Suprapubic skin (tissue), 4 donors: ENCODE measurements at regions not wholly inside any gene's neighbourhood (a gene's known extent, or its start where the extent isn't known, plus 50 kb on each side); places are given as distances from the start of the nearest gene placed in this dataset.

ENCODE experiments used
- DNase-seq, 2 donors: peaks; one replicate each; pipeline ENCODE4 v3.0.0-alpha.2; 2019; ENCODE audit warnings: low spot score in 2 of 2
- H3K27ac ChIP-seq: fragments of 200-600 bp; sonication (generic); one replicate; pipeline ENCODE4 v1.5.1; 2019
- H3K27me3 ChIP-seq: fragments of 200-600 bp; sonication (generic); one replicate; pipeline ENCODE4 v1.5.1; 2019
- H3K36me3 ChIP-seq: fragments of 200-600 bp; sonication (generic); one replicate; pipeline ENCODE4 v1.5.1; 2019
- H3K4me1 ChIP-seq: fragments of 200-600 bp; sonication (generic); one replicate; pipeline ENCODE4 v1.5.1; 2019
- H3K4me3 ChIP-seq: fragments of 200-600 bp; sonication (generic); one replicate; pipeline ENCODE4 v1.5.1; 2019; ENCODE audit warnings: mild to moderate bottlenecking
- H3K9me3 ChIP-seq: fragments of 200-600 bp; sonication (generic); one replicate; pipeline ENCODE4 v1.5.1; 2019
- CTCF ChIP-seq, 2 donors: fragments of 200-600 bp in 1 of 2; fragments of 450-650 bp in 1 of 2; sonication (generic) in 1 of 2; IDR thresholded peaks; one replicate each; pipeline ENCODE4 v1.5.1; 2016 to 2019; ENCODE audit warnings: antibody characterized with exemption in 2 of 2, mild to moderate bottlenecking in 1 of 2, moderate library complexity in 1 of 2
- EP300 ChIP-seq: sonication (generic); formaldehyde crosslinking; IDR thresholded peaks from one replicate; pipeline ENCODE4 v1.6.1; 2017; ENCODE audit warnings: antibody characterized with exemption
- POLR2A ChIP-seq, 2 donors: fragments of 450-650 bp; IDR thresholded peaks; one replicate each; pipeline ENCODE4 v1.6.1; 2017; ENCODE audit warnings: antibody characterized with exemption in 2 of 2, mild to moderate bottlenecking in 2 of 2, moderate library complexity in 2 of 2
- POLR2AphosphoS5 ChIP-seq, 3 donors: sonication (generic); formaldehyde crosslinking; IDR thresholded peaks; one replicate each; pipeline ENCODE4 v1.6.1; 2017; ENCODE audit warnings: antibody characterized with exemption in 3 of 3
- WGBS: methylation state at CpG from one replicate; pipeline ENCODE4 v1.1.5; 2018; 5-methylcytosine and 5-hydroxymethylcytosine counted together

GRCh38 chr9:86562691-86563090 lies 208.5 kb upstream of the TUT7 start:
- Histone ChIP-seq H3K27me3 (no peaks in the 10 kb centered on the region), H3K9me3 (no peaks in the 10 kb centered on the region), H3K27ac (no peak overlapping the region), H3K4me3 (no peak overlapping the region), H3K36me3 (no peaks in the 10 kb centered on the region), H3K4me1 (peaks cover 4% of the 10 kb centered on the region)
- DNase-seq, result no peak
- TF ChIP-seq CTCF (IDR thresholded peaks at IDR 0.05) (no peak), POLR2AphosphoS5 (IDR thresholded peaks at IDR 0.05) (no peak), EP300 (no peak), POLR2A (IDR thresholded peaks at IDR 0.05) (no peak)
- 52% methylated on average over 5 of the region's 5 CpGs for WGBS

- 74% methylated on average over 3 of the region's 3 CpGs for WGBS
- peaks cover 4% of the 10 kb centered on the region for H3K4me1 ChIP-seq
- H3K27ac ChIP-seq, result no peak overlapping the region
- no peak for DNase-seq
- no peak overlapping the region for H3K4me3 ChIP-seq
- no peaks in the 10 kb centered on the region for H3K27me3 ChIP-seq
- no peaks in the 10 kb centered on the region for H3K9me3 ChIP-seq
- TF ChIP-seq EP300 (no peak), POLR2AphosphoS5 (IDR thresholded peaks at IDR 0.05) (no peak), CTCF (IDR thresholded peaks at IDR 0.05) (no peak), POLR2A (IDR thresholded peaks at IDR 0.05) (no peak)
- no peaks in the 10 kb centered on the region for H3K36me3 ChIP-seq
Observed at GRCh38 chr9:86557918-86558317, 203.7 kb upstream of the TUT7 start.

GRCh38 chr9:86557063-86557766 lies 203.0 kb upstream of the TUT7 start:
- Histone ChIP-seq H3K27me3 (no peaks in the 10 kb centered on the region), H3K36me3 (no peaks in the 10 kb centered on the region), H3K4me1 (peaks cover 4% of the 10 kb centered on the region), H3K4me3 (no peak overlapping the region), H3K27ac (no peak overlapping the region), H3K9me3 (no peaks in the 10 kb centered on the region)
- WGBS, result 30% methylated on average over 7 of the region's 7 CpGs
- no peak for DNase-seq
- TF ChIP-seq POLR2AphosphoS5 (IDR thresholded peaks at IDR 0.05), result no peak
- TF ChIP-seq EP300, result no peak
- TF ChIP-seq POLR2A (IDR thresholded peaks at IDR 0.05), result no peak
- no peak for TF ChIP-seq CTCF (IDR thresholded peaks at IDR 0.05)

GRCh38 chr9:86555661-86556060 lies 201.5 kb upstream of the TUT7 start:
- no peak for DNase-seq
- 49% methylated on average over 2 of the region's 2 CpGs for WGBS
- H3K9me3 ChIP-seq, result no peaks in the 10 kb centered on the region

GRCh38 chr9:86550401-86550800 lies 196.2 kb upstream of the TUT7 start:
- Histone ChIP-seq H3K27ac (no peak overlapping the region), H3K36me3 (no peaks in the 10 kb centered on the region), H3K9me3 (no peaks in the 10 kb centered on the region), H3K4me1 (peaks cover 3% of the 10 kb centered on the region), H3K4me3 (no peak overlapping the region), H3K27me3 (no peaks in the 10 kb centered on the region)
- 51% methylated on average over 2 of the region's 2 CpGs for WGBS
- TF ChIP-seq POLR2A (IDR thresholded peaks at IDR 0.05), result no peak
- no peak for TF ChIP-seq POLR2AphosphoS5 (IDR thresholded peaks at IDR 0.05)
- no peak for TF ChIP-seq EP300
- no peak for TF ChIP-seq CTCF (IDR thresholded peaks at IDR 0.05)
- no peak for DNase-seq

More at GRCh38 chr9:86555661-86556060, 201.5 kb upstream of the TUT7 start:
- H3K27me3 ChIP-seq, result no peaks in the 10 kb centered on the region
- TF ChIP-seq POLR2A (IDR thresholded peaks at IDR 0.05), result no peak
- TF ChIP-seq CTCF (IDR thresholded peaks at IDR 0.05), result no peak
- no peak for TF ChIP-seq POLR2AphosphoS5 (IDR thresholded peaks at IDR 0.05)
- TF ChIP-seq EP300, result no peak
- H3K4me1 ChIP-seq, result peaks cover 6% of the 10 kb centered on the region
- no peaks in the 10 kb centered on the region for H3K36me3 ChIP-seq
- no peak overlapping the region for H3K27ac ChIP-seq
- no peak overlapping the region for H3K4me3 ChIP-seq
